UCSD-AML1 (cell line): ENCODE measurements at regions not wholly inside any gene's neighbourhood (a gene's known extent, or its start where the extent isn't known, plus 50 kb on each side); places are given as distances from the start of the nearest gene placed in this dataset.

Experiments used
- DNase-seq: peaks from one replicate; lab custom pipeline; 2025; ENCODE audit not compliant: unreplicated experiment; lab: John Stamatoyannopoulos, UW

DNA sequence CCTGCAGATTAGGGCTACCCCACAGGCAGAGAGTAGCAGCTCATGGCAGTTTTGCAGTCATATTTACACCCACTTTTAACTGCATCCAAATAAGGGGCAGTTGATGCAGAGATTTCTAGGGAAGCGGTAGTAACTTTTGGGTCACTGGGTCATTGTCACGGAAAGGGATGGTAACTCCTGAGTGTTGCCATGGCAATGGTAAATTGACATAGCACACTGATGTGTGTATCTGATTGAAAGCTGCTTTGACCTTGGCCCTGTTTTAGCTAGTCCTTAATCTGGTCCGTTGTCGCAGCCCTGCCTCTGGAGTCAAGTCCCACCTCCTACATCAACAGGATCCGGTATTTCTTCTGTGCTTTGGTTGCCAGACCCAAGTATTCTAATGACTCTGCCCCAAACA is 199.1 kb upstream of the TCF21 start:
- DNase-seq: no peak

DNA sequence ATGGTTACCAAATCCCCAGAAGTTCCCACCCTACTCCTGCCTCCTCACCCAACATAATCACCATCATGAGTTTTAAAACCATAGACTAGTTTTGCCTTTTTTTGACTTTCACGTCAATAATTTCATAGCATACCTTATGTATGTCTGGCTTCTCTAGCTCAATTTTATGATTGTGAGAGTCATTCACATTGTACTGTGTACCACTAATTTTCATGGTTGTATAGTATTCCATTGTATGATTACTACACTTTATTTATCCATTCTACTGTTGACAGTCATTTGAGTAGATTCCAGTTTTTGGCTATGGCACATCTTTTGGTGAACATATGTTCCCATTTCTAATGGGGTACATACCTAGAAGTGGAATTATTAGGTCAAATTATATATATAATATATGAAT is 195.3 kb upstream of the TCF21 start:
- no peak for DNase-seq

DNA sequence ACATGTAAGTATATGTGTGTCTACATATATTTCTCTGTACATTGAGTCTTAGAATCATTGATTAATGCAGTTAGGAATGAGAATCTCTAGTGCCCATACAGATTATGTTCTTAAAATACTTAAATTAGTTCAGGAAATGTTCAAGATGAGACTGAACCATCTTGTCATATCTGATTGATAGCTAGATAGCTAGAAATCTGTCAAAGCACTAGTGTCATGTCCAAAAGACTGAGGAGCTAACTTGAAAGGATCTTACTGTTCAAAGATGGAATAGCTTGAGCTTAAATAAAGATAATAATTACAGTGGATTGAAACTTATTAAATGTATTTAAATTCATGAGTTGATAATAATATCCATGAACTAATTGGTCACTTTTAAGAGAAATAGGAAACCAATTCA is 191.7 kb upstream of the TCF21 start:
- no peak for DNase-seq

DNA sequence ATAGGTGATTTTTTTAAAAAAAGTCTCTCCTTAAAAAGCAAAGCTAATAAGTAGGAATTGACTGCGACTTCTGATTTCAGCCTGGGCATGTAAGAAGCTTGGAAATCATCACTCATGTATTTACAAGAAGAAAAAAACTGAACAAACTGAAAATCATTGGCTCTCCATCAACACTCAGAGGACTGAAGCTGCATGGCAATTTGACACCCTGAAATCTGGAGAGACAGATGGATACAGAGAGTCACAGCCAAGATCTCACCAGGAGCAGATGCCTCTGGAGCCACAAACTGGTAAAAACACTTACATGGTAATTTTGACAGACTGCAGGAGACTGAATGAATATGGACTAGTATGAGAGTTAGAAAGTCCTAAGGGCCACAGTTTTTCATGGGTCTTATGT is 191.2 kb upstream of the TCF21 start:
- DNase-seq: no peak

DNA sequence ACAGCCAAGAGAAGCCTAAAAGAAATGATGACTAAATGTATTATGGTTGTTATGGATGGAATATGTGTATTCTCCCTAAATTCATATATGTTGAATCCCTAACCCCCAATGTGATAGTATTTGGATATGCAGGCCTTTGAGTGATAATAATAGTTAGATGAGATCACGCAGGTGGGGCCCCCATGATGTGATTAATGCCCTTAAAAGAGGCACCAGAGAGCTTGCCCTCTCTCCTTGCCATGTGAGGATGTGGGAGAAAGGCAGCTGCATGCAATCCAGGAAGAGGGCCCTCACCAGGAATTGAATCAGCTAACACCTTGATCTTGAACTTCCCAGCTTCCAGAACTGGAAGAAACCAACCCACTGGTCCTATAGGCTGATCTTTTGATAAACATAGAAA is 190.6 kb upstream of the TCF21 start:
- no peak for DNase-seq

DNA sequence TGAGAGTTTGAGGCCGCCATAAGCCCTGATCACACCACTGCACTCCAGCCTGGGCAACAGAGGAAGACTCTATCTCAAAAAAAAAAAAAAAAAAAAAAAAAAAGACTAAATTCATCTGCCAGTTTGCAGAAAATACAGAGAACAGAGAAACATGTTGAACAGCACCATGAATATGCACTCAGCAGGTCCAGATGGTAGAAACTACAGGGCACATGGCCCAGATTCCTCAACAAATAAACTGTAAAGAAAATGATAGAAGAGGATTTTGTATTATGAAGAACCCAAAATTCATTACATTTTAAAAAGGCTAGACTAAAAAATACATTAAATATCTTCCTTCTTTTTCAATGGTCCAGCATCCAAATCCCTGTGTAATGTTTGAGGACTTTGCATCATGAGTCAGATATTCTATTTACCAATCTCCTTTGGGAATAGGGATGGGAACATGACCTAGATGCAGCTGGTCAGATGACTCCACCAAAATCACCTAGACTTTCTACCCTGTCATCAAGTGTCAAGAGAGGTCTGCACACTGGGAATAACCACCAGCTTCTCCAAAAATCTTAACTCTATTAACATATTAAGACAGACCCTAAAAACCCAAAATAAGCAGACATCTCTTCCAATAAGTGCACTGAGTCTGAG is 189.1 kb upstream of the TCF21 start:
- no peak for DNase-seq

DNA sequence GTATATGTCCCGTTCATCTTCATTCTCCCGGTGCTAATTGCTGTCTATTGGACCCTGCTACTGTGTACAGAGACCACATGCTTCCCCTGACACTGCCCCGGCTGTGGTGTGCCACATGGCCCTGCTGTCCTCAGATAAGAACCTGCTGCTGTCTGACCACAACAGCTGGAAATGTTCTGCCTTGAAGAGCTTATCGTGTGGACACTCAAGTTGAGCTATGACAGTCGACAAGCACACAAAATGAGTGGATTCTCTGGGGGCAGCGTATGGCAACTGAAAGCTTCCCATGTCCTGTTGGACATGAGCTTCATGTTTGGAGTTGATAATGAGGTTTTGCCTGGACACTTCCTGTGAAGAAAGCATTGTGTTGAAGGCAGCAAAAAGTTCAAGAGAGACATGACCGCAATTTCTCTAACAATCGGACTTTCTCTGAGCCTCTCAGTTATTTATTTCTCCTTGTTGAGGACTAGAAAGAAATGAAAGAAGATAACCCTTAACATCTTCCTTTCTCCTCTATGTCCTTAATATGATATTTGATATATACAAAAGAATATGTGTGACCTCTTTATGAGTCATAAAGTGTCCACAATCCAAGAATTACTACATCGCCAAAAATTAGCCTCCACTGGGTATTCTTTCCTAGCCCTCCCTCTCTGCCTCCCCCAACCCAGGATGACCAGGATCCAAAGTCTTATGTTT is 187.1 kb upstream of the TCF21 start:
- peak; percentile 59 for DNase-seq

DNA sequence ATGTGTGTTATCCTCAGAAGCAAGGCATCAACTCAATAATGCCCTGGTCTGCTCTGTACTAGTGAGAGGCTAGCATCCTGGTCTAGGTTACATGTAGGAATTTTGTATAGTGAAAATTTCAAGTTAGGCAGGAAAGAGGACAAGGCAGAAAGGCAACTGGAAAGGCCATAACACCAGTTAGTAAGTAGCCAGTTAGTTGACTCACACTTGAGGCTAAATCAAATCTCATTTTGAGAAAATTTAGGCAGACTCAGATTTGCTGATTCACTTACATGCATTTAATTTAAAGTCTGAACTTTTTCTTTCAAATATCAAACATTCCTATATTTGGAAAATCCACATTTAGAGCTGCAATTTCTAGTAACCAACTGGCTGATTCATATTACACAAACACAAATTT is 184.5 kb upstream of the TCF21 start:
- no peak for DNase-seq

DNA sequence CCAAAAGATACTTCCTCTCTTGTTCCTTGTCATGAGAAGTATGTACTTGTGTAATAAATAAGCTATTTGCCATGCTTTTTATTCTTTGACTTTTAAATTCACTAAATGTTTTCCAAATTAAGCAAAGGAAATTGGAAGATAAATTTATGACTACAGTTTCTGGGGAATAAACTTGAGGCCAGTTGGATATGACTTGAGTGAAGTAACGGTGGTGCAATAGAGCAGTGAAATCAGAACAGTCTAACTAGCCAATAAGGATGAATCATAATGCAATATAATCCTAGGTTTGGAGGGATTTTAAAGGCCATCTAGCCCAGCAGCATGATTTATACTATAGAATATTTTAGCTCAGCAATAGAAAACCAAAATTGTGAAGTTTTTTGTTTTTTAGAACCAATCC is 183.8 kb upstream of the TCF21 start:
- no peak for DNase-seq

DNA sequence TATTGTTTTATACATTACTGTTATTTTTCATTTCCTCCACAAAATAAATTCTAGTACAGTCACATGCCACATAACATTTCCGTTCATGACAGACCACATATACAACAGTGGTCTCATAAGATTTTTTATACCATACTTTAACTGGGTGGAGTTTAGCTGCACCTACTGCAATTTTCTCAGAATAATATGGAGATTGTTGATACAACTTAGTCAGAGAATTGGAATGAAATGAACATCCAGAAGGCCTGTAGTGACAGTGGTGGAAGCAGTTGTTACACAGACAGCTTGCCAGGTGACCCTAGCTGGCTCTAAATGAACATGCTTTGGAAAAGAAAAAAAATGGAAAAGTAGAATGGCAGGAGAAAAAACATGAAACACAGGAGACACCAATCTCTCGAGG is 183.2 kb upstream of the TCF21 start:
- DNase-seq: no peak

DNA sequence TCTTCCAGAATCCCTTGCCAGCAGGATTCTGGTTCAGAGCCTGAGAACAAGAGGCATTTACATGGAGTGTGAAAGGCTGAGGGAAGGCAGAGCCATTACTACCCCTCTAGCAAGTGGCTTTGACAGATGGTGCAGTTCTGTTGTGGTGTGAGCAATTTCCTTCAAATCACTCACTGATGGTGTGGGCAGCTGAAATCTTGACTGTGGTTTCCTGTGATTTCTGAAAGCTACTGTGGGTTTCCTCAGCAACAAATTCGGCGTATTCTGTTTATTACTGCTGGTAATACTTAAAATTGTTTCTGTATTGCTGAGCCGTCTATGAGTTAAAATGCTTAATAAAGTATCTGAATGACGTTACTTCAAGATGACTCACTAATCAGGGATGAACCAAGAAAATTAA is 181.5 kb upstream of the TCF21 start:
- DNase-seq: peak; percentile 14

DNA sequence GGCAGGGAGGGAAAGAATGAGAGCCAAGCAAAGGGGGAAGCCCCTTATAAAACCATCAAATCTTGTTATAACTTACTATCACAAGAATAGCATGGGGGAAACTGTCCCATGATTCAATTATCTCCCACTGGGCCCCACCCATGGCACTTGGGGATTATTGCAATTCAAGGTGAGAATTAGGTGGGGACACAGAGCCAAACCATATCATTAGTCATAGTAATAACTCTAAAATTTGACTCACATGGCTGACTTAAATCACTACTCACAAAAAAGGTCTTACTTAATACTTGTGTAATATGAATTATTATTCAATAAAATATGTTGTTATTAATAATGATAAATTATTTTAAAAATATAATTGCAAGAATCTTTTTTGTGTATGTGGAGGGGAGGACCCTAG is 178.1 kb upstream of the TCF21 start:
- no peak for DNase-seq

DNA sequence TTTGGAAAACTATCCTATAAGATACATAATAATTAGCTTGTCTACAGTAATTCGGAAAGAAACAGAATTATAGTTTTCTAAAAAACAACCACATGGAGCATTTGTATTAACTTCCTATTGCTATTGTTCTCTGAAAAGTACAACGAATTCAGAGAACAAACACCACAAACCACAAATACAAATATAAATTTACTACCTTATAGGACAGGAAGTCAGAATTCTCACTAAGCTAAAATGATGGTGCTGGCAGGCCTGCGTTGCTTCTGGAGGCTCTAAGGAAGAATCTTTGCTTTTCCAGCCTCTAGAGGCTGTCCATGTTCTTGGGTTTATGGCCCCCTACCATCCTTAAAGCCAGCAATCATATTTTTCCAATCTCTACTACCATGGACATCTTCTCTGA is 173.6 kb upstream of the TCF21 start:
- DNase-seq: no peak

DNA sequence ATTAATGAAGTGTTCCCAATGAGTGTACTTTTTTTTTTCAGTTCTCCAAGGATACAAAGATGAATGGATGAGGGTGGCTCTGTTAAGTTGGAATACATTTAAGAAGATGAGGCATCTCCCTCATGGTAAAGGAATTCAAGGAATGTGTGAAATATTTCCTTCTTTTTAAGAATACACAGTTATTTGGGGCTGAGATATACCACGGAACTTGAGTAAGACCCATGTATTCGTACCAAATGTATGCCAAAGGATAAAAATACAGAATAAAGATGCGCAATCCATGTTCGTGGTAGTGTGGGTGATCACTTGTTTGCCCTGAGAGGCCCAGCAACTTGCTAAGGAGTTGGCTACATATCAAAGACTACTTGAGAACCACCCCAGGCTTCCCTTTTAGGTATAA is 164.2 kb upstream of the TCF21 start:
- no peak for DNase-seq

DNA sequence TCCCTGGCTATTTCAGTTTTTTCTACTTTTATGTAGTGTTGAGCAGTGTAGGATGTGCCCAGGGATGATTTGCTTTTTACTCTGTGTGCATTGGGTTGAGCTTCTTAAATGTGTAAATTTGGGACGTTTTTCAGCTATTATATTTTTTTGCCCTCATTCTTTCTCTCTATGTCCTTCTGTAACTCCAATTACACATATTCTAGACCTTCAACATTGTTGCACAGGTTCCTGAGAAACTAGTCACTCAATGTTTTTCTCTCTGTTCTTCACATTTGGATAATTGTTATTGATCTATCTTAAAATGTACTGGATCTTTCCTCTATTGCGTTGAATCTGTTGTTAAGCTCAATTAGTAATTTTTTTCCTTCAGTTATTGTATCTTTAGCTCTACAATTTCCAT is 162.7 kb upstream of the TCF21 start:
- no peak for DNase-seq

DNA sequence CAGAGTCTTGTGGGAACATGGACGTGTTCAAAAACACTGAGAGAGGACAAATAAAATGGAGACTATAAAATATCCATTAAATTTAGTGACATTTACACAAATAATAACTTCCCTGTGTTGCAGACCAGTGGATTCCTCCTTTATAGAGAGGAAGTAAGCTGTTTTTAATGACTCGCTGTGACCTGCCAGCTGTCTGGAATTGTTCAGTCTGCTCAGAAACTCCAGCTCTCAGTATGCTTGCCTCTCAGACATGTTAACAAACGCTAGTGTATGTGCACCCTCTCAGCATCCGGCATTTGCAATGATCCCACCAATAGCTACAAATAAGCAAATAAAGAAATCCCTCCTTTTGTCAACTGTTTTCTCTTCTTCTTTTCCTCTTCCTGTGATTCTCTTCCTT is 158.0 kb upstream of the TCF21 start:
- DNase-seq: no peak

DNA sequence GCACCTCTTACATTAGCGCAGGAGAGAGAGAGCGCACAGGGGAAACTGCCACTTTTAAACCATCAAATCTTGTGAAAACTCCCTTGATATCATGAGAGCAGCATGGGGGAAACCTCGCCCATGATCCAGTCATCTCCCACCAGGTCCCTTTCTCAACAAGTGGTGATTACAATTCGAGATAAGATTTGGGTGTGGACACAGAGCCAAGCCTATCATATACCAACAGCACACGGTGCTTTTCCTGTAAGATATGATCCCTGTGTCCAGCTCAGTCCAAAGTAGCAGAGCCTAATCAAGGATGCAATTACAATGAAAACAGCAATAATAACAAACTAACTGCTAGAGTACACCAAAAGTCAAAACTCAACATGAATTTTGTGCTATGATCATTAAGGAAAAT is 148.7 kb upstream of the TCF21 start:
- DNase-seq: no peak

DNA sequence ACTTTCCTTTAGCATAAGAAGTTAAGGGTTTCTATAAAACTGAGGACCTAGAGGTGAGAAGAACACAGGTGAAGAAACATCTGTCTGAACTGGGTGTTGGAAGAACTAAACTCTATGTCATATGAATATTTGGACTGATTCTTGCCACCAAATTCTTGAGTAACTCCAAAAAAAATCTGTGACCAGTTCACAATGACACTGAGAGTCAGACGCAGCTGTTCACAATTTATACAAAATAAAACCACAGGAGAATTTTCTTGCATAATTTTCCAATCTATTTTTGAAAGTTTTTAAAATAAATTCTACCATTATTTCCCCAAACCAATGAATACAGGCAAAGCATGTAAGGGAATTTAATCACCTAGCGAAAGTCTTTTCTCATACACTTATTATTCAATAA is 148.1 kb upstream of the TCF21 start:
- DNase-seq: no peak

DNA sequence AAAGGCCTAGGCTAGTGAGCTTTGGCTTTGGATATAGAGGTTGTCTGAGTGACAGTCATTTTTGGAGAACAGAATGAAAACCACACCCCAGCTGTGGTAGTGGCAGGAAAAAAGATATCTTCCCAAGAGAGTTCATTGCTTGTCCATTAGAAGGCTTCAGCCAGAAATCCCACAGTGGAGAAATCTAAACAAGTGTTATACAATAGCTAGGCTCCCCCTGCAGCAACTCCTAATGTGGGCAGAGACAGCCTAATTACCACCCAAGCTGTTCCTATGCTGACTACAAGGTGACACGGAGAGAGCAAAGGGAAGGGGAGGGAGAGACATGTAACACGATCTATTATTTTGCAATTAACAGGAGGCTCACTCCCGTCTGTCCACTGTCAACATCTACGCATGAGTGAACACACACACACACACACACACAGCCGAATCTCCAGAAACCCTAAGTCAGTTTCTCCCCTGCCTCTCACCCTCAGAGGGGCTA is 147.5 kb upstream of the TCF21 start:
- DNase-seq: no peak

DNA sequence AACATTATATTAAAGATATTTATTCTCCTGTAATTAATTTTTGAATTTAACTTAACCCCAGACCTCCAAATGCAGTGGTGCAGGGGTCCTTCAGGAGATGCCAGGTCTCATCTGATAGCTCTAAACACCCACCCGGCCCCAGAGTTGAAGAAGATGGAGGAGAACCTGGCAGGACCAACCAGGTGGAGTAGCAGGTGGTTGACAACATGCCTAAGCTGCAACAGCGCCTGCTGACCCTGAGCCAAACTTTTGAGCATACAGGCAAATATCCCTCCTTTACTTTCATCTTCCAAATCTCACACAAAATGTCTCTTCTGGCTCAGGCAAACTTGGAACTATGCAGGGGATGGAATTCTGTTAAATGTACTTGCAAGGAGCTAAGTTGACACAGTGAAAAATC is 145.3 kb upstream of the TCF21 start:
- no peak for DNase-seq

DNA sequence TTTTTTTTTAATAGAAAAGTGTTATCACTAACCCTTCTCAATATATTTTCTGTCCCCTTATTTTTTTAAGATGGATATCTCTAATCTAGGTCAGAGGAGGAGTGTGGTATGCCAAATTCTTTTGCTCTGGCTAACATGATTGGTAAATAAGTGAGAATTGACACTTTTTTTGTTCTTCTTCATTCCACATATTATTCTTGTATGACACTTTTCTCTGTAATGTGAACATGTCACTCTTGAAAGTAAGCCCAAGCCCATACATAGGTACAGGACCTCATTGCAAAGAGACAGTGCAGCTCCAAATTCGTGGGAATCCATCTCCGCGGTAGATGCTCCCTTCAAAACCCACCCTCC is 142.5 kb upstream of the TCF21 start:
- DNase-seq: no peak

DNA sequence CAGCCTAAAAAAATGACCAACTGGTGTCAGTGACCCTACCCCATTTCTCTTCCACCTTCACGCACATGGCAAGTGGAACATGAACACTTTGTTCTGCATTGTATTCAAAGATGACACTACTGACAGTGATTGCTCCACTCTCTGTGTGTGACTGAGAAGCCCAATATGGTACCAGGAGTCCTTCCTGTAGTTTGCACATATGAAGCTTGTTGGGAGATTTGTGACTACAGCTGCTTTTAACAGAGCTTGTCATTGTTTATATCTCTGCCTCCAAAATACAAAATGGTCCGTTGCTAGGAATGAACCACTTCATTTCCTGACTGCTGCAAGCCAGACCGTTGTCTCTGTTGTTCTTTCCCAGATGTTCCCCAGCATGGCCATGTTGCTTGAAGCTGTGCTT is 140.3 kb upstream of the TCF21 start:
- no peak for DNase-seq

DNA sequence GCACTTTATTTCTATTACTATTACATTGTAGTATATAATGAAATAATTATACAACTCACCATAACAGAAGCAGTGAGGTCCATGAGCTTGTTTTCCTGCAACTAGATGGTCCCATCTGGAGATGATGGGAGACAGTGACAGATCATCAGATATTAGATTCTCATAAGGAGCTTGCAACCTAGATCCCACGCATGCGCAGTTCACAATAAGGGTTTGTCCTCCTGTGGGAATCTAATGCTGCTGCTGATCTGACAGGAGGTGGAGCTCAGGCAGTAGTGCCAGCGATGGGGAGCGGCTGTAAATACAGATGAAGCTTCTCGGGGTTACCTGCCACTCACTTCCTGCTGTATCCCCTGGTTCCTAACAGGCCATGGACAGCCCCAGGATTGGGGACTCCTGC is 139.5 kb upstream of the TCF21 start:
- DNase-seq: no peak
